Prostate gland (tissue), 2 donors: ENCODE measurements at regions not wholly inside any gene's neighbourhood (a gene's known extent, or its start where the extent isn't known, plus 50 kb on each side); places are given as distances from the start of the nearest gene placed in this dataset.
A peak's percentile ranks its signal among the peaks of the same experiment; 100 is the strongest.

ENCODE experiments used
- DNase-seq: peaks from one replicate; pipeline ENCODE4 v3.0.0-alpha.2; 2019; ENCODE audit warnings: low spot score
- H3K27ac ChIP-seq, 2 donors: fragments of 200-600 bp; sonication (generic); 2 replicates each; pipeline ENCODE4 v1.5.1; 2017 to 2019
- H3K27me3 ChIP-seq: fragments of 200-600 bp; sonication (generic); replicated peaks from 2 replicates; pipeline ENCODE4 v1.5.1; 2019; ENCODE audit not compliant: insufficient read depth
- H3K36me3 ChIP-seq, 2 donors: fragments of 200-600 bp; sonication (generic); 1 replicate in 1 of 2; 2 replicates in 1 of 2; pipeline versions ENCODE4 v1.5.1 to v1.8.1; 2017 to 2019
- H3K4me1 ChIP-seq: fragments of 200-600 bp; sonication (generic); replicated peaks from 2 replicates; pipeline ENCODE4 v1.5.1; 2019
- H3K4me3 ChIP-seq, 2 donors: fragments of 200-600 bp; sonication (generic); 2 replicates each; pipeline ENCODE4 v1.5.1; 2017 to 2019
- H3K9me3 ChIP-seq: fragments of 200-600 bp; sonication (generic); 2 replicates; pipeline ENCODE4 v1.5.1; 2017
- CTCF ChIP-seq, 4 experiments: fragments of 200-600 bp in 2 of 4; fragments of 450-650 bp in 2 of 4; sonication (generic) in 2 of 4; IDR thresholded peaks; 1 replicate in 3 of 4; 2 replicates in 1 of 4; pipeline ENCODE4 v1.5.1; 2016 to 2019; ENCODE audit warnings: antibody characterized with exemption in 4 of 4, mild to moderate bottlenecking in 2 of 4, moderate library complexity in 2 of 4
- POLR2A ChIP-seq: fragments of 450-650 bp; IDR thresholded peaks from one replicate; pipeline ENCODE4 v1.6.1; 2016; ENCODE audit warnings: antibody characterized with exemption, mild to moderate bottlenecking
- POLR2AphosphoS5 ChIP-seq: sonication (generic); formaldehyde crosslinking; IDR thresholded peaks from one replicate; pipeline ENCODE4 v1.6.1; 2017; ENCODE audit warnings: antibody characterized with exemption
- WGBS: methylation state at CpG from one replicate; pipeline ENCODE4 v1.1.5; 2018; 5-methylcytosine and 5-hydroxymethylcytosine counted together
- intact Hi-C: fragments of 100-400 bp; cut with DNase I; formaldehyde crosslinking; loops from one replicate; pipeline ENCODE4 v1.14.2; 2022

GRCh38 chr3:168262887-168263286 is 167.2 kb upstream of the GOLIM4 start:
- Histone ChIP-seq H3K27ac (no peak overlapping the region), H3K4me1 (no peaks in the 10 kb centered on the region), H3K36me3 (no peaks in the 10 kb centered on the region), H3K27me3 (peaks cover 2% of the 10 kb centered on the region), H3K4me3 (no peak overlapping the region), H3K9me3 (no peaks in the 10 kb centered on the region)
- TF ChIP-seq CTCF (IDR thresholded peaks at IDR 0.05): no peak
- no peak for TF ChIP-seq POLR2A
- TF ChIP-seq POLR2AphosphoS5: no peak
- intact Hi-C loops: no loop called here
- DNase-seq: no peak

GRCh38 chr3:168260859-168261258 is 165.1 kb upstream of the GOLIM4 start:
- Histone ChIP-seq H3K27ac (no peak overlapping the region), H3K4me3 (no peak overlapping the region), H3K27me3 (peaks cover 2% of the 10 kb centered on the region), H3K4me1 (no peaks in the 10 kb centered on the region), H3K36me3 (no peaks in the 10 kb centered on the region), H3K9me3 (no peaks in the 10 kb centered on the region)
- 96% methylated on average over 1 of the region's 1 CpG for WGBS
- intact Hi-C loops: no loop called here
- no peak for DNase-seq
- TF ChIP-seq POLR2A (no peak), CTCF (IDR thresholded peaks at IDR 0.05) (no peak), POLR2AphosphoS5 (no peak)

- TF ChIP-seq POLR2A (no peak), POLR2AphosphoS5 (no peak), CTCF (IDR thresholded peaks at IDR 0.05) (no peak)
- WGBS: 79% methylated on average over 2 of the region's 2 CpGs
- DNase-seq: no peak
- Histone ChIP-seq H3K27me3 (no peaks in the 10 kb centered on the region), H3K4me1 (no peaks in the 10 kb centered on the region), H3K27ac (no peak overlapping the region), H3K9me3 (no peaks in the 10 kb centered on the region), H3K36me3 (no peaks in the 10 kb centered on the region), H3K4me3 (no peak overlapping the region)
- intact Hi-C loops: no loop called here
Measured at GRCh38 chr3:168251371-168251770, 155.6 kb upstream of the GOLIM4 start.

- intact Hi-C loops: no loop called here
- Histone ChIP-seq H3K27ac (no peak overlapping the region), H3K27me3 (no peaks in the 10 kb centered on the region), H3K4me1 (no peaks in the 10 kb centered on the region), H3K36me3 (no peaks in the 10 kb centered on the region), H3K4me3 (peak overlapping the region in 1 of 2 donors; percentile 33), H3K9me3 (no peaks in the 10 kb centered on the region)
- TF ChIP-seq CTCF (IDR thresholded peaks at IDR 0.05) (no peak), POLR2A (no peak), POLR2AphosphoS5 (no peak)
- no peak for DNase-seq
- WGBS: 5% methylated on average over 16 of the region's 16 CpGs
Measured at GRCh38 chr3:168250415-168250861, 154.7 kb upstream of the GOLIM4 start.

GRCh38 chr3:168249550-168250414 is 154.1 kb upstream of the GOLIM4 start:
- Histone ChIP-seq H3K27ac (no peak overlapping the region), H3K27me3 (no peaks in the 10 kb centered on the region), H3K4me3 (peak overlapping the region; percentile 33), H3K9me3 (no peaks in the 10 kb centered on the region), H3K4me1 (no peaks in the 10 kb centered on the region), H3K36me3 (no peaks in the 10 kb centered on the region)
- no peak for TF ChIP-seq POLR2A
- peak in 1 of 4 experiments; percentile 19 for TF ChIP-seq CTCF (IDR thresholded peaks at IDR 0.05)
- WGBS: under 1% methylated on average over 67 of the region's 89 CpGs
- intact Hi-C loops: no loop called here
- peak; percentile 57 for DNase-seq
